ENCODE measurements at regions not wholly inside any gene's neighbourhood (a gene's known extent, or its start where the extent isn't known, plus 50 kb on each side); places are given as distances from the start of the nearest gene placed in this dataset.

GRCh38 chr20:12591949-12592470, 416.8 kb upstream of the SPTLC3 start:
- TF ChIP-seq GATA3 (IDR thresholded peaks at IDR 0.05; ENCODE audit: low read depth, low read length): no peak
- TF ChIP-seq GATA2 (IDR thresholded peaks at IDR 0.05; ENCODE audit: low read depth, low read length): no peak

Data from SH-SY5Y (cell line).